ENCODE measurements at regions not wholly inside any gene's neighbourhood (a gene's known extent, or its start where the extent isn't known, plus 50 kb on each side); places are given as distances from the start of the nearest gene placed in this dataset.

- TF ChIP-seq, protein P1, sequence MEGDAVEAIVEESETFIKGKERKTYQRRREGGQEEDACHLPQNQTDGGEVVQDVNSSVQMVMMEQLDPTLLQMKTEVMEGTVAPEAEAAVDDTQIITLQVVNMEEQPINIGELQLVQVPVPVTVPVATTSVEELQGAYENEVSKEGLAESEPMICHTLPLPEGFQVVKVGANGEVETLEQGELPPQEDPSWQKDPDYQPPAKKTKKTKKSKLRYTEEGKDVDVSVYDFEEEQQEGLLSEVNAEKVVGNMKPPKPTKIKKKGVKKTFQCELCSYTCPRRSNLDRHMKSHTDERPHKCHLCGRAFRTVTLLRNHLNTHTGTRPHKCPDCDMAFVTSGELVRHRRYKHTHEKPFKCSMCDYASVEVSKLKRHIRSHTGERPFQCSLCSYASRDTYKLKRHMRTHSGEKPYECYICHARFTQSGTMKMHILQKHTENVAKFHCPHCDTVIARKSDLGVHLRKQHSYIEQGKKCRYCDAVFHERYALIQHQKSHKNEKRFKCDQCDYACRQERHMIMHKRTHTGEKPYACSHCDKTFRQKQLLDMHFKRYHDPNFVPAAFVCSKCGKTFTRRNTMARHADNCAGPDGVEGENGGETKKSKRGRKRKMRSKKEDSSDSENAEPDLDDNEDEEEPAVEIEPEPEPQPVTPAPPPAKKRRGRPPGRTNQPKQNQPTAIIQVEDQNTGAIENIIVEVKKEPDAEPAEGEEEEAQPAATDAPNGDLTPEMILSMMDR (IDR thresholded peaks at IDR 0.05): no peak
- TF ChIP-seq POLR2A (IDR thresholded peaks at IDR 0.05): no peak
These were observed 810.7 kb downstream of the CCSER2 start for GRCh38 chr10:85139124-85139523.

Data from lower leg skin (tissue), 3 donors.